ENCODE measurements at regions not wholly inside any gene's neighbourhood (a gene's known extent, or its start where the extent isn't known, plus 50 kb on each side); places are given as distances from the start of the nearest gene placed in this dataset.

DNA sequence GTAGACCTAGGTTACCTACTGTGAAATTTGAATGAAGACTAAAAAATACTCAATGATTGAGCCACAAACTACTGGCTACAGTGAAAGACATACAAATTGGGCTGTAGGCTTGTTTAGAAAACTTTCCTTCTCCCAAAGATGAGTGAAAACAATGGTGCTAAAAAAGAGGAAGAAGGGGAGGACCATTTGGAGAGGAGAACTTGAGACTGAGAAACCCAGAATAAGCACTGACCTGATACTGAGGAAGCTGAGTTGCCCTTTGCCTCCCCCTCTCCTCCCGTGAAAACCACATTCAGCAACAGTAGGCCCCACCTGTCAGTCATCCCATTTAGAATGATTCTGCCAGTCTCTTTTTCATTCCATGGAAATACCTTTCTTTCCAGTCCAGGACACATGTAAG is 484.0 kb upstream of the TGFBR2 start:
- no peak for DNase-seq

DNA sequence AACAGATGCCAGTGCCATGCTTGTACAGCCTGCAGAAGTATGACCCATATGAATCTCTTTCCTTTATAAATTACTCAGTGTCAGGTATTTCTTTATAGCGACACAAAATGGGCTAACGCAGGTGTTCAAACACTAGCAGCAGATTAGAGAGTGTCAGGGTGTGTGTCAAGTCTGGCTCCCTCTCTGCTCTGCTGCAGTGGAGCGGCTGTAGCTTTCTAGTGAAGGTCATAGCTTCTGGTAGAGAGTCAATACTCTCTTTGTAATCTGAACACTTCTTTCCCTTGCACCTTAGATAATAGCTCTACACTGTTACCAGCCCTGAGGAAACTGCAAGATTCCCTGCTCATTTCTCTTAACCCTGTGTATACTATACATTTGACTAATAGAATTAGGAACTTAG is 483.2 kb upstream of the TGFBR2 start:
- no peak for DNase-seq

DNA sequence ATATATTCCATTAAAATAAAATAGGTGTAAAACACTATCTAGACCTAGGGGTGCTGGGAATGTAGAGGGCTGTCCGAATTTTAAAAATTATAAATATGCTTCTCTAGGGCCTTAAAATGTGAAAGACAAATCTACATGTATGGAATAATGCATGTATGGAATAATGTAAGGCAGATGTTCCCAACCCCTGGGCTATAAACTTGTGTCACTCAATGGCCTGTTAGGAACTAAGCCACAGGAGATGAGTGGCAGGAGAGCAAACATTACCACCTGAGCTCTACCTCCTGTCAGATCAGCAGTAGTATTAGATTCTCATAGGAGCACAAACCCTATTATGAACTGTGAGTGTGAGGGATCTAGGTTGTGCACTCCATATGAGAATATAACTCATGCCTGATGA is 482.6 kb upstream of the TGFBR2 start:
- no peak for DNase-seq

DNA sequence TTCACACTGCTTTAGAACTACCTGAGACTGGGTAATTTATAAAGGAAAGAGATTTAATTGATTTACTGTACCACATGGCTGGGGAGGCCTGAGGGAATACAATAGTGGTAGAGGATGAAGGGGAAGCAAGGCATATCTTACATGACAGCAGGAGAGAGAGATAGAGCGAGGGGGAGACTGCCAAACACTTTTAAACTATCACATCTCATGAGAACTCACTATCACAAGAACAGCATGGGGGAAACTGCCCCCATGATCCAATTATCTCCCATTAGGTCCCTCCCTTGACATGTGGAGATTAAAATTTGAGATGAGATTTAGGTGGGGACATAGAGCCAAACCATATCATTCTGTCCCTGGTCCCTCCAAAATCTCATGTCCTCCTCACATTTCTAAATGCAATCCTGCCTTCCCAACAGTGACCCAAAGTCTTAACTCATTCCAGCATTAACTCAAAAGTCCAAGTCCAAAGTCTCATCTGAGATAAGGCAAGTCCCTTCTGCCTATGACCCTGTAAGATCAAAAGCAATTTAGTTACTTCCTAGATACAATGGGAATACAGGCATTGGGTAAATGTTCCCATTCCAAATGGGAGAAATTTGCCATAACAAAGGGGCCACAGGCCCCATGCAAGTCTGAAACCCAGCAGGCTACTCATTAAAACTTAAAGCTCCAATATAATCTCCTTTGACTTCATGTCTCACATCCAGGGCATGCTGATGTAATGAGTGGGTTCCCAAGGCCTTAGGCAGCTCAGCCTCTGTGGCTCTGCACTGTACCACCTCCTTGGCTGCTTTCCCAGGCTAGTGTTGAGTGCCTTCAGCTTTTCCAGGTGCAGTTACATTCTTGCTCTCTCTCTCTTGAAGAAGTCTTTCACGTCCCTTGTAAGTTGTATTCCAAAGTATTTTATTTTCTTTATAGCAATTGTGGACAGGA is 481.7 kb upstream of the TGFBR2 start:
- peak; percentile 6 for DNase-seq

DNA sequence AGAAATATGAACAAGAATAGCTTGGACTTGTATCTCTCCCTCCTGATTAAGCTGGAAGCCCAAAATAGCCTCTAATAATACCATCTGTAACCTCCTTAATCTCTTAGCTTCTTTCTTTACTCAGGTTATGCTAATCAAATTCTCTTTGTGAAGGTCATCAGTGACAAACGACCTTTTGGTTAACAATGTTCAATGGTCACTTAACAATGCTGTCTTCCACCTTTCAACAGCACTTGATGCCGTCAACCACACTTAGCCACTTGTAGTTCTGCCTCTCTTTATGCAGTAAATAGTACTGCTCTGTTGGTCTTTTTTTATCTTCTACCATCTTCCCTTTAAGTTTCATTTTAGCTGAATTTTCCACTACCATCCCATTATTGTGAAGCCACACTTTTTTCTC is 476.6 kb upstream of the TGFBR2 start:
- no peak for DNase-seq

DNA sequence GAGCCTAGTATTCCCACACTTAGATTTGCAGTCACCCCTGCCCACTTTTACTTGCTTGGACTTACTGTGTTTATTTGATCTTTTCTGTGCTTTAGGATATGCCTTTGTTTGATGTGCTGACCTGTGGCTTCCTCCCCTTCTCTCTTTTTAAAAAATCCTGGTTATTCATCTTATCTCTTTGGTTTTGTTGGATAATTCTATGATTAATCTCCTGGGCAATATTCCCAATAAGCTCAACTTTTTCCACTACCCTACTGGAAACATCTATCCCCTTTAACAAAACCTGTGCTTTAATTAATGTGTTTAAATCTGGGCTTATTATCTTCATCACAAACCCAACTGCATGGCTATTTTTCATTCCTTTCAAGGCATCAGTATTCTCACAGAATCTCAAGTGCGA is 476.0 kb upstream of the TGFBR2 start:
- no peak for DNase-seq

DNA sequence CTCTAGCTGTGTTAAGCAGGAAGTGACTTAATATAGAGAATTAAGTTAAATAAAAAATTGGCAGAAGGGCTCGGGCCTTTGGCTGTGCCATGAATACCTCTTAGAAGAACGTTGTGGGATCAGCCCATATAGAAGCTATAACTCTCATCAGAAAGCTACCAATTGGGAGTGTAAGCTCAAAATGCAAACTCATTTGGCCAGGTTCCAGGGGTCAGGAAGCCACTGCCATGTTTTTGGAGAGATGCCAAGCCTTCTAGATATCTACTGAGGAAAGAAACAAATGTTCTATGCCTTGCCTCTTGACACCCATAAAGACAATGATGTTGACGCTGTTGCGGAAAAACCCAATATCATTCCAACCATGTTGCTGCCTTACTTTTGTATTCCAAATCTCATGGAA is 475.2 kb upstream of the TGFBR2 start:
- DNase-seq, result peak; percentile 4

DNA sequence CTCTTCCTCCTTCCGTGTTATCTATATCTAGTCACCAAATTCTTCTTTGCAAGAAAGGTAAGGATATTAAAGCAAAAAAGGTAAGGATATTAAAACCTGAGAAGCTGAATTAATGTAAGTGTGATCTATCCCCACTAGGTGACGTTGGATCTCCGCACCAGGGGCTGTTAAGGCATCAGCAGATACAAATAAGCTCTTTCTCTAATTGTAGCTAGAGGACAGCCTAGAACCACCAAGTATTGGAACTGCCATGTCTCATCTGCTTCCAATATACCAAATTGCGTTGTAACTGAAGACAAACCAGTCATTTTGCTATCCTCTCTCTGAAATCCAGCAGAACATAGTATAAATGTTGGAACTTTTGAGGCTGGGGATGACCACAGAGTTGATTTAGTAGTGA is 471.2 kb upstream of the TGFBR2 start:
- DNase-seq, result no peak

DNA sequence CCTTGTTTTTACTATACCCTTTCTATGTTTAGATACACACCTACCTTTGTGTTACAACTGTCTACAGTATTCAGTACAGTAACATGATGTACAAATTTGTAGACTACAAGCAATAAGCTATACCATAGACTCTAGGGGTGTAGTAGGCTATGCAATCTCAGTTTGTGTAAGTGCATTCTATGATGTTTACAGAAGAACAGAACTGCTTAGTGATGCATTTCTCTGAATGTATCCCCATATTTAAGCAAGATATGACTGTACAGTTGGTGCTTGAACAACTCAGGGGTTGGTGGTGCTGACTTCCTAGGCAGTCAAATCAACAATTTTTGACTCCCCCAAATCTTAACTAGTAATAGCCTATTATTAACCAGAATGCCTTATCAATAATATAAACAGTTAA is 467.1 kb upstream of the TGFBR2 start:
- no peak for DNase-seq

DNA sequence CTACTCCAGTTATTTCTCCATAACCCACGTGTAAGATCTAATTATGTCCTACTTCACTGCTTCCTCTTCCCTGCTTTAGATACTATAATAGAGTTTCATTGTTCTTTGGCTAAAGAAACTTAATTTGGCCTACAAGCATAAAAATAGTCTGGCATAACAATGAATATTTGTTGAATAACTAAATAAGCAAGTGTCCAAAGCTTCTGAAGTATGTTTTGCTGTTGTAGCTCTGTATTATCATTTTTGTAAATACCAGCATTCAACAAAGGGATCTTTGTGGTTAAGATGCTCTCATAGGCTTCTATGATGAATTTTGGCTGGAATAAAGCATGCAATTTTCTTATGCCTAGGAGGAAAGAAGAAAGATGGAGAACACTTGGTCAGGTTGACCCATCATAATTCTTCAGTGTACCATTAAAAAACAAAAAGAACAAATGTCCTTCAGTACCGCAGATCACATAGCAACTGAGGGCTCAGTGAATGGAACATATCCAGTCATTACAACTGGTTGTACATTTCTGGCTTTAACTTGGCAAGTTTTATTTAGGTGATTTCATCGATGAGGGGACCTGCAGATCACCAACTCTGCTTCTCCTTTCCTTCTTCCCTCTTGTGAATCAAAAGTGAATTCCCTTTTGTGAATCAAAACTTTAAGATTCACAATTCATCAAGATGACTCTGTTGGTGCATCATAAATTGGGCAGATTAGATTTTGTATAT is 465.9 kb upstream of the TGFBR2 start:
- no peak for DNase-seq

DNA sequence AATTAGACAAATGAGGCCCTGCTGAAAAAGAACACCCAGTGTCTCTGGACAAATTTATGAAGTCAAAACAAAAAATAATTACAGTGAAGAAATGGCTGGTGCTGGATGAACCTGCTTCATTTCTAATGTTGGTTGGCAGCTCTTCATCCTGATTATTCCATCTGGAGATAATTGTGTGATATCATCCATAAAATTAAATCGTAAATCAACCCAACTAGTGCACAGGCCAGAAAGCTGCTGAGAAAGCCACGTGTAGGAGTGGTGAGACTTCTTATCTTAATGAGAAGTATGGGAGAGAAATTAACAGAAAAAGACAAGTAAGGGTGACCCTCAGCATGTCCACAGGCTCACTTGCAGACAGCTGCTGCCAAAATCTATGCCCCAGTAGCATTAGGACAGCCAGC is 465.2 kb upstream of the TGFBR2 start:
- DNase-seq, result peak; percentile 68

DNA sequence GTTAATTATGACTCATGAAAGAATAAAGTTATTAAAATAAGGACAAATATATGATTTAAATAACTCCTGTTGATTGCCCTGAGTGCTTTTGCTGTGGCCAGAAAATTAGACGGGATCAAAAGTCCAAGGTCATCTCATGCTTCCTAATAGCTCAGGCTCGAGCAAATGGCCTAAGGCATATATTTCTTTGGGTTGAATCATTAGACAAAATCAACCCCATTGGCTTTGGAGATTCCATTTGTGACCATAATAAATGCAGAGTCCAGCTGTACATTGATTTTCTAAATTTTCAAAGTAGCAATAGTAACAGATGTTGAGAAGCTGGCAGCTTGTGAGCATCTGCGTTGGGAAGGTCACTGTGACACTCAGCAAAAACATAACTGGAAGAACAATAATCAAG is 464.5 kb upstream of the TGFBR2 start:
- peak; percentile 53 for DNase-seq

DNA sequence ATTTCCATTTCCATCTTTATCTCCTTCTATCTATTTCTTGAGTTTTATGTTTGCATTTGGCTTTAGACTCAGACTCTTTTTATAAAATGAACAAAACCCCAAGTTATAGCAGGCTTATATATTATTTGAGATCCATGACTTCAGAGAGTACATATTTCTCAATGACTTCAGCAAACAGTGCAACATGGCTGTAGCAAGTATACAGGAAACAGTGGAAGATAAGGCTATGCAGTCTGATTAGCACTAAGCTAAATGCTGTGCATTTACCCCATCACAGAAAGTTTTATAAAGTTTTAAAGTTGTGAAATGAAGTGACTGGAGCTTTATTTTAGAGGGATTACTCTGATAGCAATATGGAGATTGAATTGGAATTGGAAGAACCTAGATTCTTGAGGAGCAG is 463.5 kb upstream of the TGFBR2 start:
- DNase-seq, result no peak

DNA sequence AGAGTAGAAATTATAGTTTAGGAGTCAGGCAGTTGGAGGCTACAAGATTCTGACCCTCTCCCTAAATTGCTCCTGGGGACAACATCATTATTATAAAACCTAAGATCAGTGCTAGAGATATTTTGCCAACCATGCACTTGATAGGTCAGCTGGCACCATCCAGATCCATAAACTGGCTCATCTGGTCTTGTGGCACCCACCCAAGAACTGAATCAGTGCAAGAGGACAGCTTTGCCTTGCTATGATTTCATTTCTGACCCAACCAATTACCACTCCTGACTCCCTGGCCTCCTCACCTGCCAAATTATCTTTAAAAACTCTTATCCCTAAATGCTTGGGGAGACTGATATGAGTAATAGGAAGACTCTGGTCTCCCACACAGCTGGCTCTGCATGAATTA is 461.1 kb upstream of the TGFBR2 start:
- DNase-seq, result no peak

DNA sequence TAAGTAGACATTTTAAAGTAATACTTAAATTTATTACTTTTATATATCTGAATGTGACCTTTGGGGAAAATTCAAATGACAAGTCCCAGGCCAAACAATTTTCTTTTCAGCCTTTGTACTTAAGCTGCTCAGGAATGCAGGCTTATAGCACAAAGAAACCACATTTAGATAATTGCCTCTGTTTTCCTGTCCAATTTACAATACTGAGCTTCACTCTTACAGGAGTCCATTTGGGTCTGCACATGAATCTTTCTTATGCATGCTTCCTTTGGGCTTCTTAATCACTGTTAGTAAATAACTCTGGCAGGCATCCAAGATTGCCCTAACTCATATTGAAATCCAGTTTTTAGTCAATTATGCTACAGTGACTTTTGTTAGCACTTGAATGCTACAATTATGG is 459.4 kb upstream of the TGFBR2 start:
- no peak for DNase-seq

DNA sequence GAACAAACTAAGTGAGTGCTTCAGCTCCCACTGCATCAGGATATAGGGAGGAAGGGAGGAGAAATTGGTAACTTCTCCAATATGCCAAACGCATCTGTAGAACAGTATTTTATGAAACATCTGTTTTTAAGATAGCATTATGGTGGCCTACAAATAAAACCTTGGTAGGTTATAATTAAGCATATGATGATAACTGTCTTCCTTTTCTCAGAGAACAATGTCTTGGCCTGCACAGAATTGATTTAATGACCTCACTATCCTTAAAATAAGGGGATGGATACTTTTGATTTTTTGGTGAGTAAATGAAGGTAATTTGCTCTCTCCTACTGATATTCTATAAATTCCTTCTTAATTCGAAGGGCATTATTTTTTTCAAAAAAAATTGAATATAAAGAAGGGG is 451.5 kb upstream of the TGFBR2 start:
- DNase-seq, result no peak

DNA sequence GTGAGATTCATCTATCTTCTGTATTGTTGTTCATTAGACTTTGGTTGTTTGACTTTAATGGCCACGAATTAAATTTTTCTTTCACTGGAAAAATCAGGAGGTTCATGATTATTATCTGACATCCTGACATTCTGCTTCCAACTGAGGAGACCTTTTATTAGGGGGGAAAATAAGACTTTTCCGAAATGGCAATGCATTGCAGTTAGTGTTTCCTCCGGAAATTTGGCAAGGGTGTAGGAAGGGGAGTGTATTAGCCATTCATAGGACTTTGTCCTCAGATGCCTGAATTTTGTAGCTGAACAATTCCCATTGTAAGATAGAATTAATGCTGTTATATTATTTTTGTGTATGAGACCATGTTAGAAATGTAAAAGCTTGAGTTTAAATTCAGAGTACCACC is 450.6 kb upstream of the TGFBR2 start:
- no peak for DNase-seq

DNA sequence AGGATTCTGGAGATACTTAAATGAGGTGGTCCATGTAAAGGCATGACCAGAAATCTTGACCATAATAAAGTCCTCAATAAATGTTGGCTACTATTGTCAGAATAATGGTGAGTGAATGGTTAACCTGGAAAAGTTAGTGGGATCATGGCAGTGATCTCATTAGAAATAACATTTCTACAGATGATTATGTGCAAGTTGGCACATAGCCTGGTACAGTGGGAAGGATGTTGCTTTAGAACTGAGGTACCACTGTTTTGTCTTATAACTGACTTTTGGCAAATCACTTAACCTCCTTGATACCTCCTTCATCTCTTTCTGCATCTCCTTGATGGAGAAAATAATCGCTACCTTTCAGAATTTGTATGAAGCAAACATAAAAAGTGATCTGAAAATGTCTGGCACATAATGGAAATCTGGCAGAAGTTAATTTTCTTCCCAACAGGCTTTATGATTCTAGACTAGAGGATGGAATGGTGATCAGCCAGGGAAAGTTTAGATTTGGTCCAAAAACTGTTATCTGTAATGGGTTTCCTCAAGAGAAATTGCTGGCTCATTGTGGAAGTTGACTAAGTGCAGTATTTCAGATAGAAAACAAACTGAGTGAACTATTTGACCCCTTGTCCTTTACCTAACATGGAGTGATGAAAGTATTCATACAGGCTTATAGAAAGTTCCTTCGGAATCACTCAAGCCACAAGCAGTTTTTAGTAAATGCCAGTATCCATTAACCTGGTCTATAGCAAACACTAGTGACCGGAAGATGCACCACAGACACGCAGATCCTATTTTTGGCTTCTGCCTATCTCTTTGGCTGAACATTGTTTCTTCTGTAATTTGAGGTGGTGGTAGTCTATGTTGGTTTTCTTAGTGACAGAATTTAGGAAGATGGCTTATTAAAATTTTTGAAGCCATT is 449.6 kb upstream of the TGFBR2 start:
- no peak for DNase-seq

DNA sequence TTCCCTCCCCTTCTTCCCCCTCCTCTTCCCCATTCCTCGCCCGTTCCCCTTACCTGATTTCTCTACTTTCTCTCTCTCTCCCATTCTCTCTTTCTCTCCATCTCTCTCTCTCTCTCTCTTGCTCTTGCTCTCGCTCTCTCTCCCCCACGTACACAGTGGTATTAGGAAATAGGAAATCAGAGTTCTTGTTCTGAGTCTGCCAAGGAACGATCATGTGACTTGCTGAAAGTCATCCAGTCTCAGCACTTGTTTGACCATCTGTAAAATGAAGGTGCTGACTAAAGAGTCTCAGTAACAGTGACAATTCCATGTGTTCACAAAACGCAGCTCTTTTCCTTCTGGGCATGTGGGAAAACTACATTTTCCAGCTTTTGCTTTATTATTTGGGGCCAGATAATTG is 445.0 kb upstream of the TGFBR2 start:
- DNase-seq, result no peak

DNA sequence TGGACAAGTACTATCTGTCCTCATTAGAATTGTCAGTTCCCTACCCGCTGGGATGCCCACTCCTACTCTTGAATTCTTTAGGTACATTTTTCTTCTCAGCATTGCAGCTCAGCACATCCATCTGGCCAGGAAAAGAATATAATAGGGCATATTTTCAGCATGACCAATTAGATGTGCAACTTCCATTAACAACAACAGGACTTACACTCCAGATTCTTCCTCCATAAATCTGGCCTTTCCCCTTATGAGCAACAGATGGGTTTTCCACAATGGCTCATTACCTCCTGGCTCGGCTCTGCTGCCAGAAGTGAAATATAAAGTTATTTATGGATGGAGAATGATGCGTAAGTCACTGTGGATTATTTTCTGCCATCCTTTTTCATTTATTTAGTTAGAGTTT is 443.8 kb upstream of the TGFBR2 start:
- peak; percentile 59 for DNase-seq

DNA sequence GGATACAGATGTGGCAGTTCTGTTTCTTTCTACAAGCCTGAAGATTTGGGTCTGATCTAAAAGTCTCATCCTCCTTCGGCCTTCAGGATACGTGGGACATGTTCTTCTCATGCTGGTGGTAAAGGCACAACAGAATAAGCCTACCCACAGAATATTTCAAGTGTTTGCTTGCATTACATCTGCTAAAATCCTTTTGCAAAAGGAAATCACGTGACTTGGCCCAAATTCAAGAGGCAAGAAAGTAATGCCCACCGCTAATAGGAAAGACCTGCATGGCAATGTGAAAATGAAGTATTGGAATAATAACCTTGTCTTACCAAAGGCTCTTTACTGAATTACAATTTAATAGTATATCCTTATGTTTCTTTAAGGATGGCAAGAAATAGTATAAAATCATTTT is 439.9 kb upstream of the TGFBR2 start:
- no peak for DNase-seq

DNA sequence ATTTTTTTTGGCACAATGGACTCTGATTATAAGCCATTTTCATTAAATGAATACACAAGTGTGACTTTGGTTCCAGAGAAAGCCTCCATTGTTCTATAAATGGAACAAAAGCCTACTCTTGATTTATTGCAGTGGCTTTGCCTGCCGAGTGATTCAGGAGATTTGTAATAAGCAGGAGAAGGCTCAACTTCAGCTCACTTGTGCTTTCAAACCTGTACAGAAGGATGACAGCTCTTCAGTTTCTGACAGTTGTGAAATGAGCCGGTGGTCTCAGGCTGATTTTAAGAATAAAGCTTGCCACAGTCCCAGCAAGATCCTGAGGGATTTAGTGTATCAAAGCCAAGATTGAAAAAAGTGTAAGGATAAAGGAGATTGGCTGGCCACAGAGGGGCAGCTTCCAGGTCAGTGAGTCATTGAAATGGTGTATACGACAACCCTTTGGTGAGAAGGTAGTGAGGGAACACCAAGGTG is 438.8 kb upstream of the TGFBR2 start:
- DNase-seq, result no peak

DNA sequence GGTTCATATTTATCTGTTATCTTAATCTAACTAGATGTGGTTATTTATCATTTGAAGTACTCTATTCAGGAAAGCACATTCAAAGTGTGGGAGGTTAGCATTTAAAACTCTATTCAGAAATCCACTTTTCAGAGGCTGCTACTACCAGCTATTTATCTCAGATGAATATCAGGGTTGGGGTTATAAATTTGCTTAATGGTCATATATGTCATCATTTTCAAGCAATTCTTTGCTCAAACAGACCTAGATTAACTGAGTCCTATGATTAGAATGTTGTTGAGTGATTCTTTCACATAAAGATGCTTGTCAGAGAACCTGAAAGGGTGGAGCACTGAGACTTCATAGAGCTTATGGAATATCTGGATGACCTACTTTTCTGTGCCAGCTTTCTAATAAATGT is 436.9 kb upstream of the TGFBR2 start:
- DNase-seq, result no peak

All from NCI-H2171 treated with DMSO at 0.1 percent for 48 hours (cell line).